Smooth muscle cell (in vitro differentiated cells): ENCODE measurements at regions not wholly inside any gene's neighbourhood (a gene's known extent, or its start where the extent isn't known, plus 50 kb on each side); places are given as distances from the start of the nearest gene placed in this dataset.
A peak's percentile ranks its signal among the peaks of the same experiment; 100 is the strongest.

Source experiments
- DNase-seq: peaks from one replicate; lab custom pipeline; 2025; ENCODE audit not compliant: unreplicated experiment; lab: John Stamatoyannopoulos, UW
- H2AFZ ChIP-seq: fragments of 200-600 bp; sonication (generic); 2 replicates; pipeline ENCODE4 v1.6.0; 2016; ENCODE audit warnings: antibody characterized with exemption, low read depth, mild to moderate bottlenecking
- H3F3A ChIP-seq: fragments of 200-600 bp; sonication (generic); 2 replicates; pipeline ENCODE4 v1.6.0; 2017; ENCODE audit warnings: antibody characterized with exemption, low read depth
- H3K27ac ChIP-seq: fragments of 200-600 bp; sonication (generic); 2 replicates; pipeline ENCODE4 v1.5.1; 2016; ENCODE audit warnings: low read depth, mild to moderate bottlenecking
- H3K27me3 ChIP-seq: fragments of 200-600 bp; sonication (generic); 2 replicates; pipeline ENCODE4 v1.6.1; 2016; ENCODE audit warnings: low read depth, mild to moderate bottlenecking
- H3K36me3 ChIP-seq: fragments of 200-600 bp; sonication (generic); 2 replicates; pipeline ENCODE4 v1.5.1; 2016; ENCODE audit warnings: low read depth
- H3K4me1 ChIP-seq: fragments of 200-600 bp; sonication (generic); 2 replicates; pipeline ENCODE4 v1.5.1; 2016; ENCODE audit warnings: low read depth
- H3K4me2 ChIP-seq: fragments of 200-600 bp; sonication (generic); 2 replicates; pipeline ENCODE4 v1.6.0; 2016; ENCODE audit warnings: mild to moderate bottlenecking
- H3K4me3 ChIP-seq: fragments of 200-600 bp; sonication (generic); 2 replicates; pipeline ENCODE4 v1.5.1; 2016; ENCODE audit warnings: mild to moderate bottlenecking
- H3K79me2 ChIP-seq: fragments of 200-600 bp; sonication (generic); 2 replicates; pipeline ENCODE4 v1.6.0; 2016; ENCODE audit warnings: low read depth, mild to moderate bottlenecking
- H3K9ac ChIP-seq: fragments of 200-600 bp; sonication (generic); 2 replicates; pipeline ENCODE4 v1.6.0; 2016; ENCODE audit warnings: low read depth
- H3K9me3 ChIP-seq: fragments of 200-600 bp; sonication (generic); replicated peaks from 2 replicates; pipeline ENCODE4 v1.5.1; 2016; ENCODE audit warnings: low read depth
- H4K20me1 ChIP-seq: fragments of 200-600 bp; sonication (generic); 2 replicates; pipeline ENCODE4 v1.6.0; 2016; ENCODE audit warnings: low read depth
- WGBS: methylation state at CpG from one replicate; pipeline ENCODE4 v1.1.7; 2016; ENCODE audit warnings: low lambda C conversion rate; 5-methylcytosine and 5-hydroxymethylcytosine counted together
- TF ChIP-seq, protein P1 (sequence below): fragments of 200-600 bp; sonication (generic); IDR thresholded peaks from 2 replicates; pipeline ENCODE4 v1.5.1; 2017; ENCODE audit warnings: borderline replicate concordance, mild to moderate bottlenecking, antibody characterized with exemption; ENCODE audit not compliant: insufficient read depth, poor library complexity, severe bottlenecking

DNA sequence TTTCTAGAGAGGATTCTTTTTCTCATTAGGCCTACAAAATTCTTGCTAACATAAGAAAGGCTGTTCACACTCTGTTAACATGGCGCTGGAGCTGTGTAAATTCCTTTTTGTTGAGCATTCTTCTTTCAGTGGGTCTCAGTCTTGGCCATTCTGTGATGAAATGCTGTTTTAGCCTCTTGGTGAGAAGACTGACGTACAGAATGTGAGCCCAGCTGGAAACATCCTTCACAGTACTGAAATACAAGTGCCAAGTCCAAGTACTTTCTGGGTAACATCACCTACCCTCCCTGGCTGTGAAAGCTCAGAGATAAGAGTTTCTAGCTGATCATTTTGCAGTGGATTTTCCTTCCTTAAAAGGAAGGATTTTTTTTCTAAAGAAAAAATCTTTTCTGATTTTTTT, 231.8 kb downstream of the AHR start:
- Histone ChIP-seq H4K20me1 (no peaks in the 10 kb centered on the region), H3K36me3 (no peaks in the 10 kb centered on the region), H3K9ac (peak overlapping the region; percentile 13), H3K4me2 (peak overlapping the region; percentile 5), H3K27ac (peak overlapping the region; percentile 89), H3K9me3 (no peaks in the 10 kb centered on the region), H2AFZ (peak overlapping the region; percentile 82), H3F3A (peaks cover 15% of the 10 kb centered on the region), H3K4me1 (peaks cover 6% of the 10 kb centered on the region), H3K4me3 (no peak overlapping the region), H3K79me2 (no peaks in the 10 kb centered on the region), H3K27me3 (no peaks in the 10 kb centered on the region)
- WGBS = 26% methylated on average over 2 of the region's 2 CpGs
- TF ChIP-seq, protein P1, sequence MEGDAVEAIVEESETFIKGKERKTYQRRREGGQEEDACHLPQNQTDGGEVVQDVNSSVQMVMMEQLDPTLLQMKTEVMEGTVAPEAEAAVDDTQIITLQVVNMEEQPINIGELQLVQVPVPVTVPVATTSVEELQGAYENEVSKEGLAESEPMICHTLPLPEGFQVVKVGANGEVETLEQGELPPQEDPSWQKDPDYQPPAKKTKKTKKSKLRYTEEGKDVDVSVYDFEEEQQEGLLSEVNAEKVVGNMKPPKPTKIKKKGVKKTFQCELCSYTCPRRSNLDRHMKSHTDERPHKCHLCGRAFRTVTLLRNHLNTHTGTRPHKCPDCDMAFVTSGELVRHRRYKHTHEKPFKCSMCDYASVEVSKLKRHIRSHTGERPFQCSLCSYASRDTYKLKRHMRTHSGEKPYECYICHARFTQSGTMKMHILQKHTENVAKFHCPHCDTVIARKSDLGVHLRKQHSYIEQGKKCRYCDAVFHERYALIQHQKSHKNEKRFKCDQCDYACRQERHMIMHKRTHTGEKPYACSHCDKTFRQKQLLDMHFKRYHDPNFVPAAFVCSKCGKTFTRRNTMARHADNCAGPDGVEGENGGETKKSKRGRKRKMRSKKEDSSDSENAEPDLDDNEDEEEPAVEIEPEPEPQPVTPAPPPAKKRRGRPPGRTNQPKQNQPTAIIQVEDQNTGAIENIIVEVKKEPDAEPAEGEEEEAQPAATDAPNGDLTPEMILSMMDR = no peak
- no peak for DNase-seq

DNA sequence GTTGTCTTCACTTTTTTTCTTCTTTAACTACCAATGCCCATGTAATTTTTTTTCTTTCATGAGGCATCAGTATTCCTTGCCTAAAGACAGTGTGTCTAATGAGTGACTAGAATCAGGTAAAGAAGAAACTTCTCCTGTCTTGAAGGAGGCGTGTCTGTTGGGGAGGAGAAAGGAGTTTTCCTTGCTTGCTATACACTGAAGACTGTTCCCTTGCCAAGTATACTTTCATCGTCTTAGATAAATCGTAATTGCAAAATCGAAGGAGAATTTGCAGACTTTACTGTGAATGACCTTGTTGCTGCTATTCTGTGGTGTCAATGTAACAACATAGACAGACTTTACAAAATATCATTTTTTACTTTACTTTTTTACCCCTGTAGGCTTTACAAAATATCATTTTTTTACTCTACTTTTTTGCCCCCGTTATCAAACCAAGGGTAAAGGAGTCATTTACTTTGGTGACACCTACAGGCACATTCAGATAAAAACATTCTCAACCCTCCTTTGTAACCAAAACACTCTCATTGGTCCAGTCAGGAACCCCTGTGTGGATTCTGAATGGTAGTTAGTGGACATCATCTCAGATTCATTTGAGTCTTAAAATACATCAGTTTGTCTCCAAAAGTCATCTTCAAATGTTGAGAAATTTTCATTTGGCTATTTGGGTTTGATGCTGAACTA, 232.4 kb downstream of the AHR start:
- no peak overlapping the region for H3K9ac ChIP-seq
- 73% methylated on average over 5 of the region's 5 CpGs for WGBS

DNA sequence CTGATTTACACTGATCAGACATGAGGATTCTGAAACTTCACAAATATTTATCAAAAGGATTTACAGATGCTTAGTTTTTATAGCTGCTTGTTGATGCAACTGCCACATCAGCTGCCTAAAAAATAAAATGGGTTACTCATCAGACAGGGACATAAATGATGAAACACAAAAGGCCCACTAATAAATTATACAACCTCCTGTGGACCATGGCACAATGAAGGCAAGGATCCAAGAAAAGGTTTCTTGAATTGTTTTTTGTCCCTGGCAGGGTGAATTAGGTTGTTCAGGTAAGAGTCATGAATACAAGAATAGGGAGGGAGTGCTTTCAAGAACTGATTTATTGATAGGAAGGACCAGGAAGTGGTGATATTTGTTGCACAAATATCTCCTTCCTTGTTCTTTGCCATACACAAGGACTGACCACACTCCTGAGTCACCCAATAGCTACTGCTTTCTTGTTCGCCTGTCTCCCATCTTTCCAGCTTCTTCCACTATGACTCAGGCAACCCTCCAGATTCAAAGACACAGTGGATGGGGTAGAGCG, 234.5 kb downstream of the AHR start:
- Histone ChIP-seq H3K9me3 (no peaks in the 10 kb centered on the region), H4K20me1 (no peaks in the 10 kb centered on the region), H3K36me3 (no peaks in the 10 kb centered on the region), H3K4me1 (peaks cover 6% of the 10 kb centered on the region), H3K79me2 (no peaks in the 10 kb centered on the region), H3F3A (peaks cover 15% of the 10 kb centered on the region), H3K9ac (peak overlapping the region; percentile 41), H3K27ac (peak overlapping the region; percentile 89), H3K27me3 (no peaks in the 10 kb centered on the region), H3K4me3 (no peak overlapping the region), H3K4me2 (peak overlapping the region; percentile 58), H2AFZ (no peak overlapping the region)
- 22% methylated on average over 2 of the region's 2 CpGs for WGBS
- no peak for DNase-seq
- TF ChIP-seq, protein P1 = no peak

More for the DNA sequence above, 232.4 kb downstream of the AHR start:
- no peak for DNase-seq
- no peaks in the 10 kb centered on the region for H4K20me1 ChIP-seq
- H3K4me2 ChIP-seq = peak overlapping the region; percentile 5
- H3K79me2 ChIP-seq = no peaks in the 10 kb centered on the region
- TF ChIP-seq, protein P1 = no peak
- no peak overlapping the region for H3K4me3 ChIP-seq
- H3K9me3 ChIP-seq = no peaks in the 10 kb centered on the region
- H3K27me3 ChIP-seq = no peaks in the 10 kb centered on the region
- H3F3A ChIP-seq = peaks cover 15% of the 10 kb centered on the region
- no peak overlapping the region for H2AFZ ChIP-seq
- peak overlapping the region; percentile 89 for H3K27ac ChIP-seq
- H3K36me3 ChIP-seq = no peaks in the 10 kb centered on the region
- peaks cover 6% of the 10 kb centered on the region for H3K4me1 ChIP-seq

DNA sequence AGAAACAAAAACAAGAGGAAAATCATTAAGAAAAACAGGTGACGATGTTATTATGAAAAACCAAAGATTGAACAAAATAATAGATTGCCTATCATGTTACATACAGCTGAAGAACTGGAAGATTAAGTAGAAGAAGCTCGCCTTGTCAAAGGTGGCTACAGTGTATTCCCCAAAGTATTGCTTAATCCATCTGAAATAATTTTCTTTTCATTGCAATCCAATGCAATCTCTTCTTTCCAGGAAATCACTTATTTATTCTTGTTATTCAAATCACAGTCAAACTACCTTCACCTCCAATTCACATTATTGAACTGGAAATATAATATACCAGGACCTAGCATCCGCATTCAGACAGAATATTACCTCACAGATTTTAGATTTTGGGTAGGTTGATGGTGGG, 235.9 kb downstream of the AHR start:
- Histone ChIP-seq H3K27me3 (no peaks in the 10 kb centered on the region), H3K79me2 (no peaks in the 10 kb centered on the region), H3K4me1 (peaks cover 6% of the 10 kb centered on the region), H3F3A (peaks cover 15% of the 10 kb centered on the region), H4K20me1 (no peaks in the 10 kb centered on the region), H3K36me3 (no peaks in the 10 kb centered on the region), H3K27ac (peak overlapping the region; percentile 89), H3K9ac (no peak overlapping the region), H3K4me2 (no peak overlapping the region), H2AFZ (no peak overlapping the region), H3K4me3 (no peak overlapping the region), H3K9me3 (no peaks in the 10 kb centered on the region)
- WGBS = 64% methylated on average over 3 of the region's 3 CpGs
- TF ChIP-seq, protein P1 = no peak
- no peak for DNase-seq
